DOHH2 (cell line): ENCODE measurements at regions not wholly inside any gene's neighbourhood (a gene's known extent, or its start where the extent isn't known, plus 50 kb on each side); places are given as distances from the start of the nearest gene placed in this dataset.

Source experiments
- H3F3A ChIP-seq: fragments of 200-600 bp; sonication (generic), shearing (Covaris generic); 2 replicates; pipeline ENCODE4 v1.6.0; 2016; ENCODE audit warnings: antibody characterized with exemption, mild to moderate bottlenecking; ENCODE audit not compliant: control insufficient read depth, insufficient read depth
- H3K27ac ChIP-seq: fragments of 200-600 bp; sonication (generic); 2 replicates; pipeline ENCODE4 v1.5.1; 2014; ENCODE audit warnings: low read depth, mild to moderate bottlenecking, low read length, moderate library complexity
- H3K27me3 ChIP-seq: fragments of 200-600 bp; sonication (generic); 2 replicates; pipeline ENCODE4 v1.6.1; 2014; ENCODE audit warnings: mild to moderate bottlenecking, low read length, mixed read lengths; ENCODE audit not compliant: control insufficient read depth
- H3K36me3 ChIP-seq: fragments of 200-600 bp; sonication (generic); 2 replicates; pipeline ENCODE4 v1.6.1; 2014; ENCODE audit warnings: mild to moderate bottlenecking, low read length, moderate library complexity, mixed read lengths; ENCODE audit not compliant: control insufficient read depth
- H3K4me1 ChIP-seq: fragments of 200-600 bp; sonication (generic); 2 replicates; pipeline ENCODE4 v1.6.1; 2014; ENCODE audit warnings: mild to moderate bottlenecking, low read length, mixed read lengths; ENCODE audit not compliant: control insufficient read depth
- H3K4me2 ChIP-seq: fragments of 200-600 bp; sonication (generic); 2 replicates; pipeline ENCODE4 v1.6.0; 2014; ENCODE audit warnings: mild to moderate bottlenecking, low read length, moderate library complexity
- H3K4me3 ChIP-seq: fragments of 200-600 bp; sonication (generic); 2 replicates; pipeline ENCODE4 v1.5.1; 2014; ENCODE audit warnings: mild to moderate bottlenecking, low read length, mixed read lengths
- H3K79me2 ChIP-seq: fragments of 200-600 bp; sonication (generic); 2 replicates; pipeline ENCODE4 v1.6.1; 2014; ENCODE audit warnings: mild to moderate bottlenecking, low read length, mixed read lengths; ENCODE audit not compliant: control insufficient read depth
- H3K9me2 ChIP-seq: fragments of 200-600 bp; sonication (generic); replicated peaks from 2 replicates; pipeline ENCODE4 v1.6.1; 2014; ENCODE audit warnings: mild to moderate bottlenecking, low read length, mixed read lengths; ENCODE audit not compliant: control insufficient read depth
- H3K9me3 ChIP-seq: fragments of 200-600 bp; sonication (generic); 2 replicates; pipeline ENCODE4 v1.6.1; 2014; ENCODE audit warnings: antibody characterized with exemption, low read length, mixed read lengths; ENCODE audit not compliant: control insufficient read depth, insufficient read depth
- H4K20me1 ChIP-seq: fragments of 200-600 bp; sonication (generic); 2 replicates; pipeline ENCODE4 v1.6.0; 2014; ENCODE audit warnings: low read depth, mild to moderate bottlenecking, antibody characterized with exemption, low read length, moderate library complexity; ENCODE audit not compliant: control insufficient read depth, insufficient read depth
- CTCF ChIP-seq: fragments of 200-600 bp; sonication (generic); IDR thresholded peaks from one replicate; pipeline ENCODE4 v1.5.1; 2014; ENCODE audit warnings: antibody characterized with exemption, mild to moderate bottlenecking, low read depth, low read length; ENCODE audit not compliant: poor library complexity, severe bottlenecking
- EZH2phosphoT487 ChIP-seq: fragments of 200-600 bp; sonication (generic); IDR thresholded peaks from 2 replicates; pipeline ENCODE4 v1.6.1; 2017; ENCODE audit warnings: borderline replicate concordance, mild to moderate bottlenecking, antibody characterized with exemption, low read length, moderate library complexity, mixed read lengths

GRCh38 chr1:115556236-115556635 is 85.5 kb upstream of the VANGL1 start:
- H3K27me3 ChIP-seq, result no peaks in the 10 kb centered on the region
- H3F3A ChIP-seq, result no peaks in the 10 kb centered on the region
- no peaks in the 10 kb centered on the region for H3K79me2 ChIP-seq
- H3K9me2 ChIP-seq, result no peaks in the 10 kb centered on the region
- no peak overlapping the region for H3K27ac ChIP-seq
- no peak for TF ChIP-seq CTCF
- no peak for TF ChIP-seq EZH2phosphoT487
- H3K4me3 ChIP-seq, result no peak overlapping the region
- H4K20me1 ChIP-seq, result no peaks in the 10 kb centered on the region
- no peak overlapping the region for H3K4me2 ChIP-seq
- no peaks in the 10 kb centered on the region for H3K9me3 ChIP-seq
- H3K36me3 ChIP-seq, result no peaks in the 10 kb centered on the region
- H3K4me1 ChIP-seq, result no peaks in the 10 kb centered on the region

GRCh38 chr1:115555446-115555845 is 86.3 kb upstream of the VANGL1 start:
- Histone ChIP-seq H4K20me1 (no peaks in the 10 kb centered on the region), H3K4me3 (no peak overlapping the region), H3K27me3 (no peaks in the 10 kb centered on the region), H3K9me2 (no peaks in the 10 kb centered on the region), H3K79me2 (no peaks in the 10 kb centered on the region), H3K36me3 (no peaks in the 10 kb centered on the region), H3K4me1 (no peaks in the 10 kb centered on the region), H3K4me2 (no peak overlapping the region), H3K9me3 (no peaks in the 10 kb centered on the region), H3F3A (no peaks in the 10 kb centered on the region), H3K27ac (no peak overlapping the region)
- TF ChIP-seq CTCF (no peak), EZH2phosphoT487 (no peak)

GRCh38 chr1:115547696-115548095 is 94.1 kb upstream of the VANGL1 start:
- TF ChIP-seq CTCF, result no peak
- TF ChIP-seq EZH2phosphoT487, result no peak
- no peak overlapping the region for H3K4me2 ChIP-seq
- no peaks in the 10 kb centered on the region for H3K4me1 ChIP-seq
- H3K27me3 ChIP-seq, result no peaks in the 10 kb centered on the region; the same call in 1 of the 2 replicates
- H3K27ac ChIP-seq, result no peak overlapping the region
- H3K79me2 ChIP-seq, result no peaks in the 10 kb centered on the region
- no peaks in the 10 kb centered on the region for H3K9me3 ChIP-seq
- no peaks in the 10 kb centered on the region for H3F3A ChIP-seq
- H4K20me1 ChIP-seq, result no peaks in the 10 kb centered on the region
- H3K9me2 ChIP-seq, result no peaks in the 10 kb centered on the region; the same call in 1 of the 2 replicates
- H3K36me3 ChIP-seq, result no peaks in the 10 kb centered on the region
- H3K4me3 ChIP-seq, result no peak overlapping the region
